Neuronal stem cell (in vitro differentiated cells): ENCODE measurements at regions not wholly inside any gene's neighbourhood (a gene's known extent, or its start where the extent isn't known, plus 50 kb on each side); places are given as distances from the start of the nearest gene placed in this dataset.
"Not testable (repeated sequence)": the region's sequence is repeated elsewhere in the genome, so short reads cannot be mapped to it uniquely, and the experiment has no call there.

Experiments
- DNase-seq: peaks from one replicate; pipeline ENCODE4 v3.0.0-alpha.2; 2013; ENCODE audit warnings: low spot score
- H2AFZ ChIP-seq: one replicate; pipeline ENCODE4 v1.6.1; 2013; ENCODE audit warnings: mild to moderate bottlenecking, low read length, inconsistent platforms
- H2AK5ac ChIP-seq: 2 replicates; pipeline ENCODE4 v1.6.1; 2013; ENCODE audit warnings: low read depth, mild to moderate bottlenecking, inconsistent platforms, low read length, moderate library complexity, mixed read lengths
- H2BK120ac ChIP-seq: 2 replicates; pipeline ENCODE4 v1.6.1; 2013; ENCODE audit warnings: low read depth, mild to moderate bottlenecking, inconsistent platforms, low read length, moderate library complexity, mixed read lengths
- H2BK12ac ChIP-seq: one replicate; pipeline ENCODE4 v1.6.1; 2013; ENCODE audit warnings: low read length, inconsistent platforms
- H2BK15ac ChIP-seq: 2 replicates; pipeline ENCODE4 v1.6.1; 2013; ENCODE audit warnings: mild to moderate bottlenecking, low read length, inconsistent platforms, mixed read lengths
- H2BK5ac ChIP-seq: one replicate; pipeline ENCODE4 v1.6.1; 2013; ENCODE audit warnings: inconsistent platforms, mild to moderate bottlenecking, low read length, moderate library complexity
- H3K14ac ChIP-seq: one replicate; pipeline ENCODE4 v1.6.1; 2013; ENCODE audit warnings: low read length, inconsistent platforms
- H3K18ac ChIP-seq: 2 replicates; pipeline ENCODE4 v1.6.1; 2013; ENCODE audit warnings: low read length, inconsistent platforms
- H3K23ac ChIP-seq: 2 replicates; pipeline ENCODE4 v1.6.1; 2013; ENCODE audit warnings: low read depth, mild to moderate bottlenecking, mixed read lengths, low read length, inconsistent platforms; ENCODE audit not compliant: poor library complexity
- H3K27ac ChIP-seq: replicated peaks from 3 replicates; pipeline ENCODE4 v1.5.1; 2013; ENCODE audit warnings: low read length, inconsistent platforms
- H3K27me3 ChIP-seq, 3 experiments: 2 replicates each; pipeline ENCODE4 v1.6.1; 2013; ENCODE audit warnings: low read length in 3 of 3, mild to moderate bottlenecking in 2 of 3, inconsistent platforms in 1 of 3, low read depth in 1 of 3, mixed read lengths in 1 of 3, moderate library complexity in 1 of 3; ENCODE audit not compliant: control insufficient read depth in 3 of 3, insufficient read depth in 3 of 3
- H3K36me3 ChIP-seq, 2 donors: replicated peaks in 1 of 2; 2 replicates each; pipeline ENCODE4 v1.6.1; 2013; ENCODE audit warnings: low read length in 2 of 2; ENCODE audit not compliant: control insufficient read depth in 2 of 2, insufficient read depth in 2 of 2
- H3K4ac ChIP-seq: 2 replicates; pipeline ENCODE4 v1.6.1; 2013; ENCODE audit warnings: inconsistent platforms, mild to moderate bottlenecking, low read length, moderate library complexity
- H3K4me1 ChIP-seq, 2 donors: 1 replicate in 1 of 2; 2 replicates in 1 of 2; pipeline ENCODE4 v1.6.1; 2013; ENCODE audit warnings: low read length in 2 of 2, low read depth in 1 of 2; ENCODE audit not compliant: control insufficient read depth in 2 of 2, insufficient read depth in 1 of 2
- H3K4me2 ChIP-seq: one replicate; pipeline ENCODE4 v1.6.1; 2013; ENCODE audit warnings: mild to moderate bottlenecking, low read length, inconsistent platforms; ENCODE audit not compliant: insufficient read depth, poor library complexity, severe bottlenecking
- H3K4me3 ChIP-seq, 2 donors: 2 replicates each; pipeline ENCODE4 v1.5.1; 2013; ENCODE audit warnings: low read length in 2 of 2, mild to moderate bottlenecking in 2 of 2, inconsistent platforms in 1 of 2, moderate library complexity in 1 of 2
- H3K79me1 ChIP-seq: one replicate; pipeline ENCODE4 v1.6.1; 2013; ENCODE audit warnings: low read depth, mild to moderate bottlenecking, inconsistent platforms, low read length, moderate library complexity
- H3K9ac ChIP-seq: one replicate; pipeline ENCODE4 v1.6.1; 2013; ENCODE audit warnings: mild to moderate bottlenecking, low read depth, low read length, inconsistent platforms; ENCODE audit not compliant: poor library complexity
- H3K9me3 ChIP-seq, 2 donors: replicated peaks in 1 of 2; 2 replicates each; pipeline versions ENCODE3 to v1.6.1; 2013; ENCODE audit warnings: low read length in 2 of 2, mild to moderate bottlenecking in 2 of 2, inconsistent platforms in 1 of 2, low read depth in 1 of 2, mixed read lengths in 1 of 2, moderate library complexity in 1 of 2; ENCODE audit not compliant: control insufficient read depth in 2 of 2, insufficient read depth in 1 of 2
- H4K8ac ChIP-seq: one replicate; pipeline ENCODE4 v1.6.1; 2013; ENCODE audit warnings: low read depth, mild to moderate bottlenecking, inconsistent platforms, low read length, moderate library complexity
- H4K91ac ChIP-seq: one replicate; pipeline ENCODE4 v1.6.1; 2013; ENCODE audit warnings: low read length, low read depth, mild to moderate bottlenecking, inconsistent platforms; ENCODE audit not compliant: poor library complexity
- WGBS, 2 donors: extraction: QIAGEN DNeasy Blood & Tissue Kit; methylation state at CpG; one replicate each; pipeline ENCODE4 v1.1.7; 2013; ENCODE audit warnings: missing lambda C conversion rate in 2 of 2, mixed read lengths in 1 of 2; ENCODE audit not compliant: insufficient read length in 2 of 2, insufficient replicate concordance in 1 of 2; ENCODE audit errors: extremely low coverage in 2 of 2; 5-methylcytosine and 5-hydroxymethylcytosine counted together

GRCh38 chr7:16086743-16087142 is 334.6 kb downstream of the CRPPA start:
- H3K36me3 ChIP-seq, result no peaks in the 10 kb centered on the region
- no CpG with 5 or more reads among the region's 1 CpG for WGBS, 2 donors

GRCh38 chr7:16085780-16086179 is 335.6 kb downstream of the CRPPA start:
- not testable (repeated sequence) for H3K9me3 ChIP-seq, H2BK15ac ChIP-seq, H3K14ac ChIP-seq, H2BK5ac ChIP-seq, H3K18ac ChIP-seq, H3K27me3 ChIP-seq, H2AK5ac ChIP-seq, H3K4me1 ChIP-seq, H3K27ac ChIP-seq, H3K79me1 ChIP-seq, H3K4ac ChIP-seq, H3K23ac ChIP-seq, H3K9ac ChIP-seq, H4K8ac ChIP-seq, H2AFZ ChIP-seq, H3K4me2 ChIP-seq, H3K4me3 ChIP-seq, H2BK120ac ChIP-seq, DNase-seq, H4K91ac ChIP-seq, H3K36me3 ChIP-seq, H2BK12ac ChIP-seq
- WGBS, 2 donors, result no CpG with 5 or more reads among the region's 6 CpGs

More at GRCh38 chr7:16086743-16087142, 334.6 kb downstream of the CRPPA start:
- no peak overlapping the region for H3K14ac ChIP-seq
- H3K18ac ChIP-seq, result no peak overlapping the region
- H3K79me1 ChIP-seq, result no peaks in the 10 kb centered on the region
- no peak overlapping the region for H4K91ac ChIP-seq
- no peak overlapping the region for H2BK5ac ChIP-seq
- no peak overlapping the region for H2BK12ac ChIP-seq
- H3K27ac ChIP-seq, result no peak overlapping the region
- H2BK15ac ChIP-seq, result no peak overlapping the region
- no peak overlapping the region for H3K9ac ChIP-seq
- H3K4me2 ChIP-seq, result no peak overlapping the region
- no peak overlapping the region for H3K4me3 ChIP-seq
- H3K23ac ChIP-seq, result no peak overlapping the region
- no peak for DNase-seq
- H2BK120ac ChIP-seq, result no peak overlapping the region
- H4K8ac ChIP-seq, result no peak overlapping the region
- H3K4me1 ChIP-seq, result no peaks in the 10 kb centered on the region
- H2AK5ac ChIP-seq, result no peak overlapping the region
- no peak overlapping the region for H2AFZ ChIP-seq
- H3K27me3 ChIP-seq, result no peaks in the 10 kb centered on the region
- H3K9me3 ChIP-seq, result no peaks in the 10 kb centered on the region
- no peak overlapping the region for H3K4ac ChIP-seq

- no CpG with 5 or more reads among the region's 4 CpGs for WGBS, 2 donors
- no peak overlapping the region for H2BK5ac ChIP-seq
- no peak for DNase-seq
- H3K4ac ChIP-seq, result no peak overlapping the region
- H4K91ac ChIP-seq, result no peak overlapping the region
- H3K79me1 ChIP-seq, result no peaks in the 10 kb centered on the region
- H2BK15ac ChIP-seq, result no peak overlapping the region
- no peak overlapping the region for H2BK12ac ChIP-seq
- no peak overlapping the region for H3K27ac ChIP-seq
- no peaks in the 10 kb centered on the region for H3K4me1 ChIP-seq
- H2AFZ ChIP-seq, result no peak overlapping the region
- H3K4me2 ChIP-seq, result no peak overlapping the region
- H2AK5ac ChIP-seq, result no peak overlapping the region
- H3K9ac ChIP-seq, result no peak overlapping the region
- H4K8ac ChIP-seq, result no peak overlapping the region
- H3K27me3 ChIP-seq, result no peaks in the 10 kb centered on the region
- H3K4me3 ChIP-seq, result no peak overlapping the region
- H3K9me3 ChIP-seq, result no peaks in the 10 kb centered on the region
- no peaks in the 10 kb centered on the region for H3K36me3 ChIP-seq
- H2BK120ac ChIP-seq, result no peak overlapping the region
- H3K14ac ChIP-seq, result no peak overlapping the region
- no peak overlapping the region for H3K23ac ChIP-seq
- H3K18ac ChIP-seq, result no peak overlapping the region
Measured at GRCh38 chr7:16084875-16085274, 336.5 kb downstream of the CRPPA start.

GRCh38 chr7:16084370-16084769 is 337.0 kb downstream of the CRPPA start:
- Histone ChIP-seq H2BK12ac (no peak overlapping the region), H2BK15ac (no peak overlapping the region), H3K27ac (no peak overlapping the region), H3K4me3 (no peak overlapping the region), H3K4me1 (no peaks in the 10 kb centered on the region), H3K79me1 (no peaks in the 10 kb centered on the region), H3K36me3 (no peaks in the 10 kb centered on the region), H2BK5ac (no peak overlapping the region), H3K4ac (no peak overlapping the region), H3K23ac (no peak overlapping the region), H2AK5ac (no peak overlapping the region), H3K27me3 (no peaks in the 10 kb centered on the region), H3K14ac (no peak overlapping the region), H3K9ac (no peak overlapping the region), H2BK120ac (no peak overlapping the region), H2AFZ (no peak overlapping the region), H3K9me3 (no peaks in the 10 kb centered on the region), H3K4me2 (no peak overlapping the region), H4K8ac (no peak overlapping the region), H3K18ac (no peak overlapping the region), H4K91ac (no peak overlapping the region)
- WGBS, 2 donors, result no CpG with 5 or more reads among the region's 3 CpGs
- no peak for DNase-seq
